GM20000 (cell line): ENCODE measurements at regions not wholly inside any gene's neighbourhood (a gene's known extent, or its start where the extent isn't known, plus 50 kb on each side); places are given as distances from the start of the nearest gene placed in this dataset.
"Not testable (repeated sequence)": the region's sequence is repeated elsewhere in the genome, so short reads cannot be mapped to it uniquely, and the experiment has no call there.

Experiments
- DNase-seq: peaks from one replicate; pipeline ENCODE4 v3.0.0; 2012; ENCODE audit warnings: low spot score
- TF ChIP-seq, protein P1 (sequence below): IDR thresholded peaks from 2 replicates; pipeline ENCODE4 v1.5.1; 2012; ENCODE audit warnings: mild to moderate bottlenecking, control low read depth; ENCODE audit errors: extremely low read depth, missing control alignments

DNA sequence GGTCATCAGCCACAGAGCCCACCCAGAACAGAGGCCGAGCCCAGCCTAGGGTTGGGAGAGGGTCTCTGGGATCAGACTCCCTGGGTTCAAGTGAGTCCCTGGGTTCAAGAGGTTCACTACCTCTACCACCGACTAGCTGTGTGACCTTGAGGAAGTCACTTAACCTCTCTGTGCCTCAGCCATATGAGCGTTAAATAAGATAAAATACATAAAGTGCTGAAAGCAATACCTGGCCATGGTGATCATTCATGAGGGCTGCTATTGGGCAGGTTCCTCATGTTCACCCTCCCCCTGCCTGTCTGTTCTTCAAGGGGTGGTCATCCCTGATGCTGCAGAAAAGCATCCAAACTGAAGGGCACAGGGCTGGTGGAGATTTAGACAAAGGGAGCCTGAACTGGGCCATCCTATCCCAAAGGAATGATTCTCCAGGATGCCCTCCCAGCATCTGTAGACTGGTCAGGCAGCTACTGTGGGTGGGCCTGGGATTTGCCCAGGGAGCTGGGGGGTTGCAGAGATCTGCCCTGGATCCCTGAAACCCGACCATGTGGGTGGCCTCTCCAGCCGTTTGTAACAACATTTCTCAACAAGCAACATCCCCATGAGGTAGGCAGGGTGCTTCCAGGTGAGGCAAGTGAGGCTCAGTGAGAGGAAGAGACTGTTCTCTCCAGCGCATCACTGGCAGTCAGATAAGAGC is 196.6 kb downstream of the MATN1 start:
- no peak for DNase-seq
- TF ChIP-seq, protein P1, sequence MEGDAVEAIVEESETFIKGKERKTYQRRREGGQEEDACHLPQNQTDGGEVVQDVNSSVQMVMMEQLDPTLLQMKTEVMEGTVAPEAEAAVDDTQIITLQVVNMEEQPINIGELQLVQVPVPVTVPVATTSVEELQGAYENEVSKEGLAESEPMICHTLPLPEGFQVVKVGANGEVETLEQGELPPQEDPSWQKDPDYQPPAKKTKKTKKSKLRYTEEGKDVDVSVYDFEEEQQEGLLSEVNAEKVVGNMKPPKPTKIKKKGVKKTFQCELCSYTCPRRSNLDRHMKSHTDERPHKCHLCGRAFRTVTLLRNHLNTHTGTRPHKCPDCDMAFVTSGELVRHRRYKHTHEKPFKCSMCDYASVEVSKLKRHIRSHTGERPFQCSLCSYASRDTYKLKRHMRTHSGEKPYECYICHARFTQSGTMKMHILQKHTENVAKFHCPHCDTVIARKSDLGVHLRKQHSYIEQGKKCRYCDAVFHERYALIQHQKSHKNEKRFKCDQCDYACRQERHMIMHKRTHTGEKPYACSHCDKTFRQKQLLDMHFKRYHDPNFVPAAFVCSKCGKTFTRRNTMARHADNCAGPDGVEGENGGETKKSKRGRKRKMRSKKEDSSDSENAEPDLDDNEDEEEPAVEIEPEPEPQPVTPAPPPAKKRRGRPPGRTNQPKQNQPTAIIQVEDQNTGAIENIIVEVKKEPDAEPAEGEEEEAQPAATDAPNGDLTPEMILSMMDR: no peak

DNA sequence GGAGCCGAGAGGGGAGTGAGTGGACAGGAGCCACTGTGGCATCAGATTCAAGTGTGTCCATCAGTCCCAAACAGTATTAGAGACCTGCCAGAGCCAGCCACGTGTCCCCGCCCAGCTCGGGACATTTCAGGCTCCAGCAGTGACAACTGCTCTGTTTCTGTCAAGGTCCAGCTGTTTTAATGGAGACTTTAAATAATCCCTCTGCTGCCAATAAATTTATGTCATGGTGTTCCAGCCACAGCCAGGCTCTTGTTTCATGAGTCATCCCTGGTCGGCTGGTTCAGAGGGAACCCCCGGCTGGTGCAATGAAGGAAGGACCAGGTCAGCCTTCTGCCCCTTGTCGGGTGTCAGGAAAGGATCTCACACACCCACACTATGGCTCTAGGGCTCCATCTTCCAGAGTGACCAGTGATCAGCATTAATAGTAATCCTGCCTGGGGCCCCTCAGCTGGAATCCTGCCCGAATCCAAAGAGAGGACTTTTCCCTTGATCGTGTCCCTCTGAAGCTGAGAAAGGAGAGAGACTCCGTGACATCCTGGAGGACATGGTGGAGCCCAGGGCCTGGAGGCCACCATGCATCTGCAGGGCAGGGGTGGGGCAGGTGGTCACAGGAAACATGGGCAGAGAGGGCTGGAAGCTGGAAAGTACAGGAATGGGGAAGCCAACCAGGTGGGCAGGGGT is 197.3 kb downstream of the MATN1 start:
- no peak for DNase-seq
- TF ChIP-seq, protein P1: no peak

DNA sequence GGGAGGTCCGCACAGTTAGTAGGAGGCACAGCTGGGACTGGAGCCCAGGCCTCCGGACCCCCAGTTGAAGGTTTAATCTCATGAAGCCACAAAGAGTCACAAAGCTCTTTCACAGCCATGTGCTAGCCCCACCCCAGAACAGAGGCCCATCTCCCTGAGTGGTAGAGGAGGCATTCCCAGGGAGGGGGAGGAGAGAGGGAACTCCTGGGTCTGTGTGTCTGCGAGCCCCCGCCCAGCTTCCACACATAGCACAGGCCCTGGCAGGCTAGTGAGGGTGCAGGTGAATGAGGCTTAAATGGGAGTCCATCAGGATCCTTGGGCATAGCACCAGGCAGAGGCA is 197.8 kb downstream of the MATN1 start:
- no peak for DNase-seq
- TF ChIP-seq, protein P1: no peak

DNA sequence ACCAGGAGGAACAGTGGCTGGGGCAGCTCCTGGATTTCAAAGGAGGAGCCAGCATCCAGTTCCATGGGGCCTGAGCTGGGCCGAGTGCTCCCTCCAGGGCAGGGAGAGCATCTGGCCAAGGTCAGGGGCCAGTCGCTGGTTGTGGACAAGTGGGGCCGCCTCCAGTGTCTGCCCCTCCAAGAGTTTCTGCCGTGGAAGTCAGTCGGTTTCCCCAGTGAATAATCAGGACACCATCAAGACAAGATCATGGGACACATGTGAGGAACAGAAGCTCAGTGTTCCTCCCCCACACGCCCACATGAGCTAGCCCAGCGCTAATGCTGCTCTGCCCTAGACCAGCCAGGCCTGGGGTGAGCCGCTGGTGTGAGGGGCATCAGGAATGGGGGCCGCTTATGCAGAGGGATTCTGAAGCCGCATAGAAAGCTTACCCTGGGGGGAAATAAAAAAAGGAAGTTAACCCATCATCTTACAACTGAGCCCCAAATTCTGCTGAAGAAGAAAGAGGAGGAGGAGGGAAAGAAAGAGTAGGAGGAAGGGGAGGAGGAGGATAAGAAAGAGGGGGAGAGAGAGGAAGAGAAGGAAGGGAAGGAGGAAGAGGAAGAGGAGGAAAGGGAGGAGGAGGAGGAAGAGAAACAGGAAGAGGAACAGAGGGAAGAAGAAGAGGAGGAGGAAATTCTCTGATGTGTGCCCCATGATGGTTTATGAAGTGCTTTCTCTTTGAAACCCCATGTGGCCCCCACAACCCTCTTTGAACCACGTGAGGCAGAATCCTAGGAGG is 198.4 kb downstream of the MATN1 start:
- TF ChIP-seq, protein P1: no peak
- no peak for DNase-seq

DNA sequence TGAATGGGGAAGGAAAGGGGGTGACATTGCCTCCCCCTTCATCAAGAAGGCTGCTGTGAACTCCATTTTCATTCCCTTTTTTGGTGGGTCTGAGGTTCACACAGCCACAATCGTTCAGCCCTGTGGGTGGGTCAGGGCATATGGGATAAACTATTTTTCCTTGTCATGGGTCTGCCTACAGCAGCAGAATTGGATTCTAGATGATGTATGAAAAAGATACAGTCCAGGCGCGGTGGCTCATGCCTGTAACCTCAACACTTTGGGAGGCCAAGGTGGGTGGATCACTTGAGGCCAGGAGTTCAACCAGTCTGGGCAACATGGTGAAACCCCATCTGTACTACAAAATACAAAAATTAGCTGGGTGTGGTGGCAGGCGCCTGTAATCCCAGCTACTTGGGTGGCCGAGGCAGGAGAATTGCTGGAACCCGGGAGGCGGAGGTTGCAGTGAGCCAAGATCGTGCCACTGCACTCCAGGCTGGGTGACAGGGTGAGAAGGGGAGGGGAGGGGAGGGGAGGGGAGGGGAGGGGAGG is 199.3 kb downstream of the MATN1 start:
- DNase-seq: not testable (repeated sequence)

DNA sequence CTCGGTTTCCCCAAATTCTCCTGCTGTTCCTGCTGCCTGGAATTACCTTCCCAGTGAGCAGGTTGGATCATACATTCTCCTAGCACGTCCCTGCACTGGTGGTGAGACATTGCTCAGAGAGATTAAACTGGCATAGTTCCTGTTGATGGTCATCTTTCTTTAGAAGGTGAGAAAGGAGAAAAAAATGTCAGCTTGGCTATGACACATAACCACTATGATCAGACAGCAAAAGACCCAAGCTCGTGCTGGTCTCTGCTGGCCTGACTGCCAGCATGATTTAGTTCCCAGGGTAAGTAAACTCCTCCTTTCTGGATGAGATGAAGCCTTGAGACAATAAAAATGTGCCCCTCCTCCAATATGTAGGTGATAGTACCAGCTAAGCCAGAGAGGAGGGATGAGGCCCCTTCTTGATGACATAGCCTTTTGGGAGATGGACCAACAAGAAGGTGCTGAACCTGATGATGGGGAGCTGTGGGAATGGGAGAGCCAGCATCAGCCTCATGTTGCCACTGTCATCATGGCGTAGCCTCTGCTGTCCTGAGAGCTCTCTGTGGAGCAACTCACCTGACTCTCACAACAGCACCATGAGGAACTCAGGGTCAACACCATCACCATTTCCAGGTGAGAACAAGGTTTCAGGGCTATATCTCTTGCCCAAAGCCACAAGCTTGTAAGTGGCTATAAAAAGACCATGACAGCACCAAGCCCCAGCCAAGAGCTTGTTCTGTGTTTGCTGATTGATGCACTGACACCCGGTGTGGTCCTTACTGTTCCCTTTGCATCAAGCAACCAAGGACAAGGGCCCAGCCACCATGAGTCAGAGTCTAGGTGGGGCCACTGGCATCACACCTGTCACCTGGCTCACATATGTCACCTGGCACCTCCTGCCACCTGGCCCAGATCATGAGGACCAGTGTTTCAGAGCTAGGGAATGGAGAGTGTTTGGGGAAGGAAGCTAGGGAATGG is 200.0 kb downstream of the MATN1 start:
- no peak for DNase-seq
- TF ChIP-seq, protein P1: no peak
